GM19468 (cell line): ENCODE measurements at regions not wholly inside any gene's neighbourhood (a gene's known extent, or its start where the extent isn't known, plus 50 kb on each side); places are given as distances from the start of the nearest gene placed in this dataset.
A peak's percentile ranks its signal among the peaks of the same experiment; 100 is the strongest.

Experiments
- ATAC-seq: cut with Tn5 transposase; IDR thresholded peaks from one replicate; pipeline ENCODE4 v1.9.1; 2021; ENCODE audit warnings: mild to moderate bottlenecking, moderate library complexity, moderate number of reproducible peaks; ENCODE audit not compliant: unreplicated experiment; ENCODE audit errors: extremely low read depth

GRCh38 chr5:174229514-174230370, 184.2 kb downstream of the NSG2 start:
- ATAC-seq = no peak

GRCh38 chr5:174231956-174232487, 186.5 kb downstream of the NSG2 start:
- ATAC-seq = no peak

- no peak for ATAC-seq
Observed at GRCh38 chr5:174234388-174234787, 188.9 kb downstream of the NSG2 start.

- no peak for ATAC-seq
Observed at GRCh38 chr5:174235221-174236011, 189.9 kb downstream of the NSG2 start.

GRCh38 chr5:174236070-174236469, 190.6 kb downstream of the NSG2 start:
- no peak for ATAC-seq

- no peak for ATAC-seq
Observed at GRCh38 chr5:174239718-174240117, 194.2 kb downstream of the NSG2 start.

- ATAC-seq = no peak
Observed at GRCh38 chr5:174242573-174242972, 197.1 kb downstream of the NSG2 start.

GRCh38 chr5:174243904-174244303, 198.4 kb downstream of the NSG2 start:
- ATAC-seq = no peak

- ATAC-seq = no peak
Observed at GRCh38 chr5:174245516-174246075, 200.1 kb downstream of the NSG2 start.

- ATAC-seq = no peak
Observed at GRCh38 chr5:174246743-174247142, 201.2 kb downstream of the NSG2 start.

- no peak for ATAC-seq
Observed at GRCh38 chr5:174247301-174247700, 201.8 kb downstream of the NSG2 start.

- no peak for ATAC-seq
Observed at GRCh38 chr5:174251305-174252000, 205.9 kb downstream of the NSG2 start.

- ATAC-seq = no peak
Observed at GRCh38 chr5:174252121-174252520, 206.6 kb downstream of the NSG2 start.

- ATAC-seq = no peak
Observed at GRCh38 chr5:174259696-174260420, 214.4 kb downstream of the NSG2 start.

- no peak for ATAC-seq
Observed at GRCh38 chr5:174271316-174271715, 225.8 kb downstream of the NSG2 start.

- ATAC-seq = peak; percentile 7
Observed at GRCh38 chr5:174272671-174273070, 227.2 kb downstream of the NSG2 start.

GRCh38 chr5:174273325-174273724, 227.8 kb downstream of the NSG2 start:
- peak; percentile 94 for ATAC-seq

GRCh38 chr5:174275959-174276358, 230.5 kb downstream of the NSG2 start:
- no peak for ATAC-seq

GRCh38 chr5:174281089-174281760, 235.7 kb downstream of the NSG2 start:
- ATAC-seq = no peak
